ENCODE measurements at regions not wholly inside any gene's neighbourhood (a gene's known extent, or its start where the extent isn't known, plus 50 kb on each side); places are given as distances from the start of the nearest gene placed in this dataset.
"Not testable (repeated sequence)": the region's sequence is repeated elsewhere in the genome, so short reads cannot be mapped to it uniquely, and the experiment has no call there.

- intact Hi-C loops (cut with DNase I): no loop called here
These were observed 333.0 kb upstream of the KAZN start for GRCh38 chr1:14265495-14265894.

GRCh38 chr1:14267991-14268390, 330.5 kb upstream of the KAZN start:
- no peak for DNase-seq (ENCODE audit: low spot score)
- intact Hi-C loops (cut with DNase I): no loop called here

More at GRCh38 chr1:14265495-14265894, 333.0 kb upstream of the KAZN start:
- no peak for DNase-seq (ENCODE audit: low spot score)

- DNase-seq (ENCODE audit: low spot score): no peak
- intact Hi-C loops (cut with DNase I): no loop called here
These were observed 327.7 kb upstream of the KAZN start for GRCh38 chr1:14270821-14271220.

GRCh38 chr1:14273811-14274210, 324.7 kb upstream of the KAZN start:
- intact Hi-C loops (cut with DNase I): no loop called here
- no peak for DNase-seq (ENCODE audit: low spot score)

- intact Hi-C loops (cut with DNase I); DNase-seq (ENCODE audit: low spot score): not testable (repeated sequence)
These were observed 318.6 kb upstream of the KAZN start for GRCh38 chr1:14279891-14280290.

GRCh38 chr1:14280909-14281308, 317.6 kb upstream of the KAZN start:
- intact Hi-C loops (cut with DNase I): no loop called here

GRCh38 chr1:14281412-14281811, 317.1 kb upstream of the KAZN start:
- intact Hi-C loops (cut with DNase I): no loop called here
- no peak for DNase-seq (ENCODE audit: low spot score)

More at GRCh38 chr1:14280909-14281308, 317.6 kb upstream of the KAZN start:
- DNase-seq (ENCODE audit: low spot score): no peak

GRCh38 chr1:14282707-14283106, 315.8 kb upstream of the KAZN start:
- intact Hi-C loops (cut with DNase I): no loop called here
- DNase-seq (ENCODE audit: low spot score): no peak

GRCh38 chr1:14285238-14285637, 313.2 kb upstream of the KAZN start:
- intact Hi-C loops (cut with DNase I): no loop called here
- no peak for DNase-seq (ENCODE audit: low spot score)

GRCh38 chr1:14291182-14291581, 307.3 kb upstream of the KAZN start:
- DNase-seq (ENCODE audit: low spot score); intact Hi-C loops (cut with DNase I): not testable (repeated sequence)

- intact Hi-C loops (cut with DNase I): no loop called here
- DNase-seq (ENCODE audit: low spot score): no peak
These were observed 306.0 kb upstream of the KAZN start for GRCh38 chr1:14292520-14292919.

- intact Hi-C loops (cut with DNase I): no loop called here
- DNase-seq (ENCODE audit: low spot score): no peak
These were observed 304.5 kb upstream of the KAZN start for GRCh38 chr1:14294006-14294405.

- no peak for DNase-seq (ENCODE audit: low spot score)
- intact Hi-C loops (cut with DNase I): no loop called here
These were observed 303.5 kb upstream of the KAZN start for GRCh38 chr1:14294860-14295536.

GRCh38 chr1:14296795-14297194, 301.7 kb upstream of the KAZN start:
- intact Hi-C loops (cut with DNase I): no loop called here

GRCh38 chr1:14297356-14297755, 301.1 kb upstream of the KAZN start:
- DNase-seq (ENCODE audit: low spot score): no peak
- intact Hi-C loops (cut with DNase I): no loop called here

More at GRCh38 chr1:14296795-14297194, 301.7 kb upstream of the KAZN start:
- DNase-seq (ENCODE audit: low spot score): no peak

- DNase-seq (ENCODE audit: low spot score): no peak
- intact Hi-C loops (cut with DNase I): no loop called here
These were observed 299.7 kb upstream of the KAZN start for GRCh38 chr1:14298806-14299205.

GRCh38 chr1:14300991-14301703, 297.3 kb upstream of the KAZN start:
- no peak for DNase-seq (ENCODE audit: low spot score)
- intact Hi-C loops (cut with DNase I): no loop called here

GRCh38 chr1:14301704-14302024, 296.8 kb upstream of the KAZN start:
- intact Hi-C loops (cut with DNase I): no loop called here

GRCh38 chr1:14302025-14302424, 296.5 kb upstream of the KAZN start:
- DNase-seq (ENCODE audit: low spot score): no peak
- intact Hi-C loops (cut with DNase I): no loop called here

More at GRCh38 chr1:14301704-14302024, 296.8 kb upstream of the KAZN start:
- no peak for DNase-seq (ENCODE audit: low spot score)

- DNase-seq (ENCODE audit: low spot score): no peak
- intact Hi-C loops (cut with DNase I): no loop called here
These were observed 295.5 kb upstream of the KAZN start for GRCh38 chr1:14303011-14303410.

GRCh38 chr1:14304381-14304865, 294.1 kb upstream of the KAZN start:
- intact Hi-C loops (cut with DNase I): no loop called here
- no peak for DNase-seq (ENCODE audit: low spot score)

Measured in cardiac septum (tissue), 1 donor.